ENCODE measurements at regions not wholly inside any gene's neighbourhood (a gene's known extent, or its start where the extent isn't known, plus 50 kb on each side); places are given as distances from the start of the nearest gene placed in this dataset.

- H3K4me2 ChIP-seq (ENCODE audit: low read depth, low read length, poor library complexity, severe bottlenecking), result no peak overlapping the region
- no peaks in the 10 kb centered on the region for H4K20me1 ChIP-seq (ENCODE audit: insufficient read depth, low read length, poor library complexity, severe bottlenecking)
- H3K27me3 ChIP-seq (ENCODE audit: insufficient read depth, low read length, poor library complexity, severe bottlenecking), result no peaks in the 10 kb centered on the region
- no peaks in the 10 kb centered on the region for H3K36me3 ChIP-seq (ENCODE audit: insufficient read depth, low read length)
- H3K4me1 ChIP-seq (ENCODE audit: insufficient read depth, low read length, poor library complexity, severe bottlenecking), result no peaks in the 10 kb centered on the region
- H3K4me3 ChIP-seq (ENCODE audit: low read length, poor library complexity, severe bottlenecking), result no peak overlapping the region
- no peaks in the 10 kb centered on the region for H3K9me3 ChIP-seq (ENCODE audit: insufficient read depth, low read depth, low read length)
- 0 out of 2 replicates have a peak, but pooled peaks cover 4% of the 10 kb centered on the region for H3K9me2 ChIP-seq (replicated peaks; ENCODE audit: low read depth, low read length)
- no peak for TF ChIP-seq CTCF (conservative IDR thresholded peaks at IDR 0.05; ENCODE audit: low read length)
- no peak for TF ChIP-seq EZH2phosphoT487 (IDR thresholded peaks at IDR 0.05; ENCODE audit: borderline replicate concordance)
- H3K79me2 ChIP-seq (ENCODE audit: insufficient read depth, low read length), result no peaks in the 10 kb centered on the region
- H3K9ac ChIP-seq (ENCODE audit: low read depth, low read length, poor library complexity, severe bottlenecking), result no peak overlapping the region
- no peaks in the 10 kb centered on the region for H3F3A ChIP-seq (ENCODE audit: low read depth)
- no peak overlapping the region for H2AFZ ChIP-seq (ENCODE audit: low read length)
Observed at GRCh38 chr2:18674309-18674708, 84.9 kb upstream of the NT5C1B start.

- H3F3A ChIP-seq (ENCODE audit: low read depth), result no peaks in the 10 kb centered on the region
- no peaks in the 10 kb centered on the region for H3K36me3 ChIP-seq (ENCODE audit: insufficient read depth, low read length)
- no peaks in the 10 kb centered on the region for H3K4me1 ChIP-seq (ENCODE audit: insufficient read depth, low read length, poor library complexity, severe bottlenecking)
- H3K79me2 ChIP-seq (ENCODE audit: insufficient read depth, low read length), result no peaks in the 10 kb centered on the region
- no peak overlapping the region for H2AFZ ChIP-seq (ENCODE audit: low read length)
- no peak overlapping the region for H3K4me2 ChIP-seq (ENCODE audit: low read depth, low read length, poor library complexity, severe bottlenecking)
- TF ChIP-seq EZH2phosphoT487 (IDR thresholded peaks at IDR 0.05; ENCODE audit: borderline replicate concordance) (no peak), CTCF (conservative IDR thresholded peaks at IDR 0.05; ENCODE audit: low read length) (no peak)
- H3K9me2 ChIP-seq (replicated peaks; ENCODE audit: low read depth, low read length), result 0 out of 2 replicates have a peak, but pooled peaks cover 6% of the 10 kb centered on the region
- no peaks in the 10 kb centered on the region for H3K9me3 ChIP-seq (ENCODE audit: insufficient read depth, low read depth, low read length)
- no peak overlapping the region for H3K9ac ChIP-seq (ENCODE audit: low read depth, low read length, poor library complexity, severe bottlenecking)
- no peaks in the 10 kb centered on the region for H4K20me1 ChIP-seq (ENCODE audit: insufficient read depth, low read length, poor library complexity, severe bottlenecking)
- H3K4me3 ChIP-seq (ENCODE audit: low read length, poor library complexity, severe bottlenecking), result no peak overlapping the region
- H3K27me3 ChIP-seq (ENCODE audit: insufficient read depth, low read length, poor library complexity, severe bottlenecking), result no peaks in the 10 kb centered on the region
Observed at GRCh38 chr2:18671363-18671762, 82.0 kb upstream of the NT5C1B start.

- no peak overlapping the region for H3K4me2 ChIP-seq (ENCODE audit: low read depth, low read length, poor library complexity, severe bottlenecking)
- H3K9me3 ChIP-seq (ENCODE audit: insufficient read depth, low read depth, low read length), result no peaks in the 10 kb centered on the region
- no peaks in the 10 kb centered on the region for H3K36me3 ChIP-seq (ENCODE audit: insufficient read depth, low read length)
- H4K20me1 ChIP-seq (ENCODE audit: insufficient read depth, low read length, poor library complexity, severe bottlenecking), result no peaks in the 10 kb centered on the region
- H2AFZ ChIP-seq (ENCODE audit: low read length), result no peak overlapping the region
- no peak overlapping the region for H3K9ac ChIP-seq (ENCODE audit: low read depth, low read length, poor library complexity, severe bottlenecking)
- no peaks in the 10 kb centered on the region for H3F3A ChIP-seq (ENCODE audit: low read depth)
- 0 out of 2 replicates have a peak, but pooled peaks cover 6% of the 10 kb centered on the region for H3K9me2 ChIP-seq (replicated peaks; ENCODE audit: low read depth, low read length)
- no peaks in the 10 kb centered on the region for H3K27me3 ChIP-seq (ENCODE audit: insufficient read depth, low read length, poor library complexity, severe bottlenecking)
- TF ChIP-seq CTCF (conservative IDR thresholded peaks at IDR 0.05; ENCODE audit: low read length), result no peak
- no peak for TF ChIP-seq EZH2phosphoT487 (IDR thresholded peaks at IDR 0.05; ENCODE audit: borderline replicate concordance)
- H3K4me1 ChIP-seq (ENCODE audit: insufficient read depth, low read length, poor library complexity, severe bottlenecking), result no peaks in the 10 kb centered on the region
- no peak overlapping the region for H3K4me3 ChIP-seq (ENCODE audit: low read length, poor library complexity, severe bottlenecking)
- no peaks in the 10 kb centered on the region for H3K79me2 ChIP-seq (ENCODE audit: insufficient read depth, low read length)
Observed at GRCh38 chr2:18668221-18668620, 78.9 kb upstream of the NT5C1B start.

Data from Loucy (cell line).